Sigmoid colon (tissue), 6 donors: ENCODE measurements at regions not wholly inside any gene's neighbourhood (a gene's known extent, or its start where the extent isn't known, plus 50 kb on each side); places are given as distances from the start of the nearest gene placed in this dataset.

Source experiments
- DNase-seq: peaks from one replicate; pipeline ENCODE4 v3.0.0-alpha.2; 2019
- H3K27ac ChIP-seq, 4 donors: fragments of 200-600 bp; sonication (generic); one replicate each; pipeline ENCODE4 v1.5.1; 2016 to 2019; ENCODE audit warnings: mild to moderate bottlenecking in 1 of 4
- H3K27me3 ChIP-seq, 3 donors: fragments of 200-600 bp; sonication (generic); one replicate each; pipeline ENCODE4 v1.5.1; 2019; ENCODE audit warnings: mild to moderate bottlenecking in 1 of 3
- H3K36me3 ChIP-seq, 4 donors: fragments of 200-600 bp; sonication (generic); one replicate each; pipeline ENCODE4 v1.5.1; 2016 to 2019
- H3K4me1 ChIP-seq, 4 donors: fragments of 200-600 bp; sonication (generic); one replicate each; pipeline ENCODE4 v1.5.1; 2017 to 2019
- H3K4me3 ChIP-seq, 4 donors: fragments of 200-600 bp; sonication (generic); one replicate each; pipeline ENCODE4 v1.5.1; 2017 to 2019; ENCODE audit warnings: mild to moderate bottlenecking in 2 of 4, moderate library complexity in 1 of 4
- H3K9me3 ChIP-seq, 4 donors: fragments of 200-600 bp in 3 of 4; sonication (generic) in 3 of 4; one replicate each; pipeline versions ENCODE4 v1.5.1 to v1.6.1; 2013 to 2019
- CTCF ChIP-seq, 4 experiments: fragments of 450-650 bp in 3 of 4; fragments of 200-600 bp in 1 of 4; IDR thresholded peaks; one replicate each; pipeline ENCODE4 v1.5.1; 2016 to 2019; ENCODE audit warnings: antibody characterized with exemption in 4 of 4, mild to moderate bottlenecking in 3 of 4, moderate library complexity in 2 of 4
- EP300 ChIP-seq, 4 donors: sonication (generic); formaldehyde crosslinking; IDR thresholded peaks; one replicate each; pipeline ENCODE4 v1.6.1; 2017; ENCODE audit warnings: antibody characterized with exemption in 4 of 4
- POLR2A ChIP-seq, 2 donors: fragments of 450-650 bp; IDR thresholded peaks; one replicate each; pipeline ENCODE4 v1.6.1; 2016; ENCODE audit warnings: antibody characterized with exemption in 2 of 2, mild to moderate bottlenecking in 2 of 2, moderate library complexity in 2 of 2
- POLR2AphosphoS5 ChIP-seq, 4 donors: sonication (generic); formaldehyde crosslinking; IDR thresholded peaks; one replicate each; pipeline ENCODE4 v1.6.1; 2017; ENCODE audit warnings: antibody characterized with exemption in 4 of 4
- WGBS, 2 donors: extraction: QIAGEN DNeasy Blood & Tissue Kit; methylation state at CpG; one replicate each; pipeline ENCODE4 v1.1.7; 2013; 5-methylcytosine and 5-hydroxymethylcytosine counted together
- intact Hi-C: fragments of 100-400 bp; cut with DNase I; formaldehyde crosslinking; loops from one replicate; pipeline ENCODE4 v1.15.1; 2023
- small RNA-seq, 3 donors: library from RNA; depleted of rRNA; stranded (forward); fragments of <200 nt; gene quantifications; one replicate each; pipeline ENCODE3, GENCODE V24; 2016
- donor health status: healthy with polysubstance abuse.
- donor health status: healthy.

- WGBS, 2 donors: 88% methylated on average over 2 of the region's 2 CpGs
- intact Hi-C loops: no loop called here
Observed at GRCh38 chr12:94516985-94517384, 57.3 kb upstream of the CEP83 start.

GRCh38 chr12:94513527-94513926, 53.9 kb upstream of the CEP83 start:
- no peaks in the 10 kb centered on the region for H3K9me3 ChIP-seq
- WGBS, 2 donors: 98 to 99% methylated on average over 2 of the region's 2 CpGs
- no peaks in the 10 kb centered on the region for H3K27me3 ChIP-seq
- intact Hi-C loops: no loop called here
- peaks cover 0 to 21% (median 14%) of the 10 kb centered on the region in 4 donors for H3K4me1 ChIP-seq
- H3K4me3 ChIP-seq: no peak overlapping the region
- H3K27ac ChIP-seq: no peak overlapping the region
- H3K36me3 ChIP-seq: no peaks in the 10 kb centered on the region
- TF ChIP-seq CTCF (IDR thresholded peaks at IDR 0.05) (no peak), EP300 (IDR thresholded peaks at IDR 0.05) (no peak), POLR2A (IDR thresholded peaks at IDR 0.05) (no peak), POLR2AphosphoS5 (IDR thresholded peaks at IDR 0.05) (no peak)
- DNase-seq: no peak

More at GRCh38 chr12:94516985-94517384, 57.3 kb upstream of the CEP83 start:
- Histone ChIP-seq H3K9me3 (no peaks in the 10 kb centered on the region), H3K36me3 (no peaks in the 10 kb centered on the region), H3K4me1 (peaks cover 0 to 4% (median 3%) of the 10 kb centered on the region in 4 donors), H3K4me3 (no peak overlapping the region), H3K27ac (no peak overlapping the region), H3K27me3 (no peaks in the 10 kb centered on the region)
- DNase-seq: no peak
- TF ChIP-seq EP300 (IDR thresholded peaks at IDR 0.05) (no peak), POLR2A (IDR thresholded peaks at IDR 0.05) (no peak), POLR2AphosphoS5 (IDR thresholded peaks at IDR 0.05) (no peak), CTCF (IDR thresholded peaks at IDR 0.05) (no peak)

DNA sequence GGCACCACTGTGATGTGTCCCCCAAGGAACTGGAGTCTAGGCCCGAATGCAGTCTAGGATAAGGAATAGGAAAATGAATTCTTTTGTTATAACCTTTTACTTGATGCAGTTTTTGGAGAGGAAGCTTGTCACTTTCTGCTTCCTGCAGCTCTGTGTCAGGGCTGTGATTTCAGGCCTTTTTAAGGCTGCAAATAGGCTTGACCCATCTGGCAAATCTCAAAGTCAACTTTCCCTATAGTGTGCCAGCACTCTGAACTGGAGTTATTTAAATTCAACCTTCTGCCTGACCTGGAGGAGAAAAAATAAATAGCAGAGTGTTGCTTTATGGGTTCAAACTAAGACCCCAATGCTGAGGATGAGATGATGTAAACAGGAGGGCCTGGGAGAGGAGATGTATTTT, 51.8 kb upstream of the CEP83 start:
- intact Hi-C loops: no loop called here
- Histone ChIP-seq H3K27me3 (no peaks in the 10 kb centered on the region), H3K4me1 (peaks cover 0 to 21% (median 14%) of the 10 kb centered on the region in 4 donors), H3K4me3 (no peak overlapping the region), H3K36me3 (no peaks in the 10 kb centered on the region), H3K9me3 (no peaks in the 10 kb centered on the region), H3K27ac (peak overlapping the region in 3 of 4 donors; percentile 27 to 59 (median 57))
- TF ChIP-seq POLR2AphosphoS5 (IDR thresholded peaks at IDR 0.05): peak; percentile 49 to 81 (median 76)
- TF ChIP-seq EP300 (IDR thresholded peaks at IDR 0.05): no peak
- TF ChIP-seq POLR2A (IDR thresholded peaks at IDR 0.05): no peak
- no peak for DNase-seq
- WGBS, 2 donors: 88% methylated on average over 1 of the region's 1 CpG

DNA sequence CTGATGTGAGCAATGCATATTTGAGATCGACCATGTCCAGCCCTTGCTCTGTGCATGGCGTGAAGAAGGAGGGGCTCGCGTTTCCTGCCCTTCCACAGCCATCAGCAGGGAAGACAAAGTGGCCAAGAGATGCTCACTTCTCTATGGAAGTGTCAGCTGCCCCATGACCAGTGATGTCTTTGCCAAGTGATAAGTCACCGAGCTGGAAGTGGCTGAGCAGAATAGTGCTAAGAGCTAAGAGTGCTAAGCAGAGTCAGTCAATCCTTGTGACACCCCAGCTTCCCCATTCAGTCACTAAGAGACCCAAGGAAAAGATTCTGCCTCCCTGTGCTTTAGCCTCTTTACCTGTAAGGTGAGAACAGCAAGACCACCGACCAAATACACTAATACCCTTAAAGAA, 50.5 kb upstream of the CEP83 start:
- WGBS, 2 donors: 87 to 91% methylated on average over 6 of the region's 6 CpGs
- TF ChIP-seq EP300 (IDR thresholded peaks at IDR 0.05): no peak
- TF ChIP-seq CTCF (IDR thresholded peaks at IDR 0.05): no peak
- TF ChIP-seq POLR2A (IDR thresholded peaks at IDR 0.05): no peak
- TF ChIP-seq POLR2AphosphoS5 (IDR thresholded peaks at IDR 0.05): no peak
- intact Hi-C loops: no loop called here
- no peaks in the 10 kb centered on the region for H3K36me3 ChIP-seq
- H3K9me3 ChIP-seq: no peaks in the 10 kb centered on the region
- no peak overlapping the region for H3K27ac ChIP-seq
- DNase-seq: no peak
- H3K27me3 ChIP-seq: no peaks in the 10 kb centered on the region
- H3K4me1 ChIP-seq: peaks cover 0 to 21% (median 14%) of the 10 kb centered on the region in 4 donors
- H3K4me3 ChIP-seq: no peak overlapping the region

Small RNAs in the stretch of these regions (small RNA-seq; reads per million reads assigned to genes)
- gene RN7SL483P: 0 to 0.11 (median 0) reads per million in 3 donors
